EL (cell line): ENCODE measurements at regions not wholly inside any gene's neighbourhood (a gene's known extent, or its start where the extent isn't known, plus 50 kb on each side); places are given as distances from the start of the nearest gene placed in this dataset.
"Not testable (repeated sequence)": the region's sequence is repeated elsewhere in the genome, so short reads cannot be mapped to it uniquely, and the experiment has no call there.

Source experiments
- DNase-seq: peaks from one replicate; pipeline ENCODE4 v3.0.0-alpha.2; 2016

GRCh38 chr3:140871022-140871421, 70.6 kb upstream of the SLC25A36 start:
- no peak for DNase-seq

DNA sequence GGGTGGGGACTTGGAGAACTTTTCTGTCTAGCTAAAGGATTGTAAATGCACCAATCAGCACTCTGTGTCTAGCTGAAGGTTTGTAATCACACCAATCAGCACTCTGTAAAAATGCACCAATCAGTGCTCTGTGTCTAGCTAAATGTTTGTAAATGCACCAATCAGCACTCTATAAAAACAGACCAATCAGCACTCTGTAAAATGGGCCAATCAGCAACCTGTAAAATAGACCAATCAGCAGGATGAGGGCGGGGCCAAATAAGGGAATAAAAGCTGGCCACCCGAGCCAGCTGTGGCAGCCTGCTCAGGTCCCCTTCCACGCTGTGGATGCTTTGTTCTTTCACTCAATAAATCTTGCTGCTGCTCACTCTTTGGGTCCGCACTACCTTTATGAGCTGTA, 69.5 kb upstream of the SLC25A36 start:
- not testable (repeated sequence) for DNase-seq

- DNase-seq, result no peak
Measured at GRCh38 chr3:140883428-140884040, 58.1 kb upstream of the SLC25A36 start.

- DNase-seq, result not testable (repeated sequence)
Measured at GRCh38 chr3:140885697-140886096, 55.9 kb upstream of the SLC25A36 start.
